OCI-LY7 (cell line): ENCODE measurements at regions not wholly inside any gene's neighbourhood (a gene's known extent, or its start where the extent isn't known, plus 50 kb on each side); places are given as distances from the start of the nearest gene placed in this dataset.

Experiments
- EZH2phosphoT487 ChIP-seq: fragments of 200-600 bp; sonication (generic); IDR thresholded peaks from 2 replicates; pipeline ENCODE4 v1.6.1; 2018; ENCODE audit warnings: low read depth, borderline replicate concordance, mild to moderate bottlenecking, mixed run types, antibody characterized with exemption, low read length, moderate library complexity, mixed read lengths
- TF ChIP-seq, protein P1 (sequence below): fragments of 200-600 bp; sonication (generic); conservative IDR thresholded peaks from 2 replicates; pipeline ENCODE4 v1.5.1; 2014; ENCODE audit warnings: mild to moderate bottlenecking, antibody characterized with exemption, low read length, moderate library complexity, mixed read lengths

DNA sequence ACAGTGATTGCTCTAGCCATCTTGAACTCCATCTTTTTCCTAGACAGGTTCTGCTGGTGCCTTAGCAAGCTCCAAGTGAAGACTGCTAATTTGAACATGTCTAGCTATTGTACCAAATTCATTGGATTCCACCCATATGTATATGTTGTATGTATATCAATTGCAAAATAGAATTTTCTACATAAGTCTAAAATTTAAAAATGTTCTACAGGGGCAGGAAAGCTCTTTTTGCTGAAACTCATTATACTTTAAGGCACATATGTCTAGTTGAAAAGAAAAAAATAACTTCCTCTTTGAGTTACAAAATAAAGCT, 845.3 kb downstream of the MCTP2 start:
- TF ChIP-seq, protein P1, sequence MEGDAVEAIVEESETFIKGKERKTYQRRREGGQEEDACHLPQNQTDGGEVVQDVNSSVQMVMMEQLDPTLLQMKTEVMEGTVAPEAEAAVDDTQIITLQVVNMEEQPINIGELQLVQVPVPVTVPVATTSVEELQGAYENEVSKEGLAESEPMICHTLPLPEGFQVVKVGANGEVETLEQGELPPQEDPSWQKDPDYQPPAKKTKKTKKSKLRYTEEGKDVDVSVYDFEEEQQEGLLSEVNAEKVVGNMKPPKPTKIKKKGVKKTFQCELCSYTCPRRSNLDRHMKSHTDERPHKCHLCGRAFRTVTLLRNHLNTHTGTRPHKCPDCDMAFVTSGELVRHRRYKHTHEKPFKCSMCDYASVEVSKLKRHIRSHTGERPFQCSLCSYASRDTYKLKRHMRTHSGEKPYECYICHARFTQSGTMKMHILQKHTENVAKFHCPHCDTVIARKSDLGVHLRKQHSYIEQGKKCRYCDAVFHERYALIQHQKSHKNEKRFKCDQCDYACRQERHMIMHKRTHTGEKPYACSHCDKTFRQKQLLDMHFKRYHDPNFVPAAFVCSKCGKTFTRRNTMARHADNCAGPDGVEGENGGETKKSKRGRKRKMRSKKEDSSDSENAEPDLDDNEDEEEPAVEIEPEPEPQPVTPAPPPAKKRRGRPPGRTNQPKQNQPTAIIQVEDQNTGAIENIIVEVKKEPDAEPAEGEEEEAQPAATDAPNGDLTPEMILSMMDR, result no peak
- no peak for TF ChIP-seq EZH2phosphoT487
